IPS-15b (cell line): ENCODE measurements at regions not wholly inside any gene's neighbourhood (a gene's known extent, or its start where the extent isn't known, plus 50 kb on each side); places are given as distances from the start of the nearest gene placed in this dataset.

Source experiments
- H3K27me3 ChIP-seq: one replicate; pipeline ENCODE4 v1.6.1; 2013; ENCODE audit warnings: low read length; ENCODE audit not compliant: control insufficient read depth, insufficient read depth
- H3K36me3 ChIP-seq: one replicate; pipeline ENCODE4 v1.6.1; 2013; ENCODE audit warnings: low read length; ENCODE audit not compliant: control insufficient read depth, insufficient read depth
- H3K4me1 ChIP-seq: one replicate; pipeline ENCODE4 v1.6.1; 2013; ENCODE audit warnings: mild to moderate bottlenecking, low read length; ENCODE audit not compliant: control insufficient read depth, insufficient read depth
- H3K4me3 ChIP-seq: one replicate; pipeline ENCODE4 v1.5.1; 2013; ENCODE audit warnings: low read depth, low read length
- H3K9ac ChIP-seq: one replicate; pipeline ENCODE4 v1.6.1; 2013; ENCODE audit warnings: low read depth, mild to moderate bottlenecking, low read length
- H3K9me3 ChIP-seq: one replicate; pipeline ENCODE4 v1.6.1; 2013; ENCODE audit warnings: mild to moderate bottlenecking, low read length; ENCODE audit not compliant: control insufficient read depth, insufficient read depth

- Histone ChIP-seq H3K9ac (no peak overlapping the region), H3K4me1 (no peaks in the 10 kb centered on the region), H3K9me3 (no peaks in the 10 kb centered on the region), H3K27me3 (no peaks in the 10 kb centered on the region), H3K4me3 (no peak overlapping the region), H3K36me3 (no peaks in the 10 kb centered on the region)
Observed at GRCh38 chr18:77884454-77884853, 634.8 kb downstream of the GALR1 start.

- Histone ChIP-seq H3K4me3 (no peak overlapping the region), H3K9ac (no peak overlapping the region), H3K27me3 (no peaks in the 10 kb centered on the region), H3K9me3 (no peaks in the 10 kb centered on the region), H3K4me1 (peaks cover 29% of the 10 kb centered on the region), H3K36me3 (no peaks in the 10 kb centered on the region)
Observed at GRCh38 chr18:77894060-77894459, 644.4 kb downstream of the GALR1 start.

GRCh38 chr18:77895250-77895649, 645.6 kb downstream of the GALR1 start:
- H3K36me3 ChIP-seq = no peaks in the 10 kb centered on the region
- no peak overlapping the region for H3K9ac ChIP-seq
- H3K4me3 ChIP-seq = no peak overlapping the region
- no peaks in the 10 kb centered on the region for H3K9me3 ChIP-seq
- no peaks in the 10 kb centered on the region for H3K27me3 ChIP-seq
- H3K4me1 ChIP-seq = peaks cover 29% of the 10 kb centered on the region

GRCh38 chr18:77896586-77897252, 647.1 kb downstream of the GALR1 start:
- Histone ChIP-seq H3K9ac (no peak overlapping the region), H3K9me3 (no peaks in the 10 kb centered on the region), H3K4me3 (no peak overlapping the region), H3K36me3 (no peaks in the 10 kb centered on the region), H3K4me1 (peaks cover 23% of the 10 kb centered on the region), H3K27me3 (no peaks in the 10 kb centered on the region)

GRCh38 chr18:77897606-77898005, 648.0 kb downstream of the GALR1 start:
- Histone ChIP-seq H3K9me3 (no peaks in the 10 kb centered on the region), H3K36me3 (no peaks in the 10 kb centered on the region), H3K27me3 (no peaks in the 10 kb centered on the region), H3K4me1 (peaks cover 19% of the 10 kb centered on the region), H3K4me3 (no peak overlapping the region), H3K9ac (no peak overlapping the region)

- H3K27me3 ChIP-seq = no peaks in the 10 kb centered on the region
- no peaks in the 10 kb centered on the region for H3K36me3 ChIP-seq
- peak overlapping the region; percentile 60 for H3K9ac ChIP-seq
- peak overlapping the region; percentile 55 for H3K4me3 ChIP-seq
- peaks cover 5% of the 10 kb centered on the region for H3K4me1 ChIP-seq
- no peaks in the 10 kb centered on the region for H3K9me3 ChIP-seq
Observed at GRCh38 chr18:77899972-77900754, 650.5 kb downstream of the GALR1 start.

GRCh38 chr18:77905011-77905410, 655.4 kb downstream of the GALR1 start:
- no peaks in the 10 kb centered on the region for H3K36me3 ChIP-seq
- H3K9ac ChIP-seq = no peak overlapping the region
- no peaks in the 10 kb centered on the region for H3K4me1 ChIP-seq
- H3K9me3 ChIP-seq = no peaks in the 10 kb centered on the region
- H3K4me3 ChIP-seq = no peak overlapping the region
- H3K27me3 ChIP-seq = no peaks in the 10 kb centered on the region

GRCh38 chr18:77905449-77906055, 655.9 kb downstream of the GALR1 start:
- no peak overlapping the region for H3K4me3 ChIP-seq
- no peaks in the 10 kb centered on the region for H3K9me3 ChIP-seq
- no peaks in the 10 kb centered on the region for H3K36me3 ChIP-seq
- no peaks in the 10 kb centered on the region for H3K4me1 ChIP-seq
- H3K9ac ChIP-seq = no peak overlapping the region
- H3K27me3 ChIP-seq = no peaks in the 10 kb centered on the region

GRCh38 chr18:77906103-77906892, 656.6 kb downstream of the GALR1 start:
- Histone ChIP-seq H3K9ac (no peak overlapping the region), H3K27me3 (no peaks in the 10 kb centered on the region), H3K4me3 (no peak overlapping the region), H3K4me1 (no peaks in the 10 kb centered on the region), H3K36me3 (no peaks in the 10 kb centered on the region), H3K9me3 (no peaks in the 10 kb centered on the region)

- no peaks in the 10 kb centered on the region for H3K9me3 ChIP-seq
- no peak overlapping the region for H3K9ac ChIP-seq
- peaks cover 4% of the 10 kb centered on the region for H3K4me1 ChIP-seq
- no peaks in the 10 kb centered on the region for H3K36me3 ChIP-seq
- no peak overlapping the region for H3K4me3 ChIP-seq
- no peaks in the 10 kb centered on the region for H3K27me3 ChIP-seq
Observed at GRCh38 chr18:77910347-77910746, 660.7 kb downstream of the GALR1 start.

GRCh38 chr18:77911971-77912605, 662.4 kb downstream of the GALR1 start:
- no peaks in the 10 kb centered on the region for H3K9me3 ChIP-seq
- H3K4me3 ChIP-seq = no peak overlapping the region
- no peaks in the 10 kb centered on the region for H3K36me3 ChIP-seq
- H3K9ac ChIP-seq = no peak overlapping the region
- H3K4me1 ChIP-seq = peaks cover 4% of the 10 kb centered on the region
- no peaks in the 10 kb centered on the region for H3K27me3 ChIP-seq
